Colonic mucosa (tissue), 4 donors: ENCODE measurements at regions not wholly inside any gene's neighbourhood (a gene's known extent, or its start where the extent isn't known, plus 50 kb on each side); places are given as distances from the start of the nearest gene placed in this dataset.
"Not testable (repeated sequence)": the region's sequence is repeated elsewhere in the genome, so short reads cannot be mapped to it uniquely, and the experiment has no call there.

Experiments
- DNase-seq: peaks from one replicate; pipeline ENCODE4 v3.0.0-alpha.2; 2020
- H3K27ac ChIP-seq: fragments of 200-600 bp; one replicate; pipeline ENCODE4 v1.8.0; 2021
- H3K27me3 ChIP-seq: fragments of 200-600 bp; one replicate; pipeline ENCODE4 v1.8.0; 2021
- H3K36me3 ChIP-seq: fragments of 200-600 bp; one replicate; pipeline ENCODE4 v1.8.0; 2021
- H3K4me1 ChIP-seq: fragments of 200-600 bp; one replicate; pipeline ENCODE4 v1.8.0; 2021; ENCODE audit warnings: mild to moderate bottlenecking
- H3K4me3 ChIP-seq: fragments of 200-600 bp; one replicate; pipeline ENCODE4 v1.8.0; 2021
- H3K9ac ChIP-seq, 2 donors: one replicate each; pipeline ENCODE4 v1.7.0; 2013; ENCODE audit warnings: control low read depth in 2 of 2, low read depth in 2 of 2, low read length in 2 of 2
- H3K9me3 ChIP-seq: fragments of 200-600 bp; one replicate; pipeline ENCODE4 v1.8.0; 2021
- intact Hi-C: fragments of 100-400 bp; cut with DNase I; formaldehyde crosslinking; loops from one replicate; pipeline ENCODE4 v1.14.1; 2022
- TF ChIP-seq, protein P1 (sequence below): fragments of 200-600 bp; IDR thresholded peaks from one replicate; pipeline ENCODE4 v1.8.0; 2022; ENCODE audit warnings: antibody characterized with exemption, mild to moderate bottlenecking
- donor health status: healthy.
- donor health status: DM: no; HTN: no; CAD: no.
- donor health status: DM: no; HTN: no; CAD: no.

DNA sequence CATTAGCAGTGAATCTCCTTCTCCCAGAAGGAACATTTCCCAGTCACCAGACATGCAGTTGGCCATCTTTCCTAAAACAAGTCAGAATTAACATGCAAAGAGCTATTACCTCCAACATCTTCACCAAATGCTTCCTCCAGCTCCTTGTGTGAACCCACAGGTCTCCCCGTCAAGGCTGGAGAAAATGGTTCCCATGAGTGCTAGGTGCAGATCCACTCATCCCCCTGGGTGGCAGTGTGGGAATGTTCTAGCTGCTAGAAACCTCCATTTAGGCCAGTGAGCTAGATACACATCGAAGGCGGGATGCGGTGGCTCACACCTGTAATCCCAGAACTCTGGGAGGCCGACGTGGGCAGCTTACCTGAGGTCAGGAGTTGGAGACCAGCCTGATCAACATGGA lies 603.9 kb upstream of the SLC35B3 start:
- H3K27ac ChIP-seq, result no peak overlapping the region
- no peaks in the 10 kb centered on the region for H3K36me3 ChIP-seq
- no peak for DNase-seq
- intact Hi-C loops, result no loop called here
- H3K4me1 ChIP-seq, result no peaks in the 10 kb centered on the region
- H3K27me3 ChIP-seq, result no peaks in the 10 kb centered on the region
- no peak overlapping the region for H3K9ac ChIP-seq
- no peaks in the 10 kb centered on the region for H3K9me3 ChIP-seq
- no peak overlapping the region for H3K4me3 ChIP-seq
- TF ChIP-seq, protein P1, sequence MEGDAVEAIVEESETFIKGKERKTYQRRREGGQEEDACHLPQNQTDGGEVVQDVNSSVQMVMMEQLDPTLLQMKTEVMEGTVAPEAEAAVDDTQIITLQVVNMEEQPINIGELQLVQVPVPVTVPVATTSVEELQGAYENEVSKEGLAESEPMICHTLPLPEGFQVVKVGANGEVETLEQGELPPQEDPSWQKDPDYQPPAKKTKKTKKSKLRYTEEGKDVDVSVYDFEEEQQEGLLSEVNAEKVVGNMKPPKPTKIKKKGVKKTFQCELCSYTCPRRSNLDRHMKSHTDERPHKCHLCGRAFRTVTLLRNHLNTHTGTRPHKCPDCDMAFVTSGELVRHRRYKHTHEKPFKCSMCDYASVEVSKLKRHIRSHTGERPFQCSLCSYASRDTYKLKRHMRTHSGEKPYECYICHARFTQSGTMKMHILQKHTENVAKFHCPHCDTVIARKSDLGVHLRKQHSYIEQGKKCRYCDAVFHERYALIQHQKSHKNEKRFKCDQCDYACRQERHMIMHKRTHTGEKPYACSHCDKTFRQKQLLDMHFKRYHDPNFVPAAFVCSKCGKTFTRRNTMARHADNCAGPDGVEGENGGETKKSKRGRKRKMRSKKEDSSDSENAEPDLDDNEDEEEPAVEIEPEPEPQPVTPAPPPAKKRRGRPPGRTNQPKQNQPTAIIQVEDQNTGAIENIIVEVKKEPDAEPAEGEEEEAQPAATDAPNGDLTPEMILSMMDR, result no peak

DNA sequence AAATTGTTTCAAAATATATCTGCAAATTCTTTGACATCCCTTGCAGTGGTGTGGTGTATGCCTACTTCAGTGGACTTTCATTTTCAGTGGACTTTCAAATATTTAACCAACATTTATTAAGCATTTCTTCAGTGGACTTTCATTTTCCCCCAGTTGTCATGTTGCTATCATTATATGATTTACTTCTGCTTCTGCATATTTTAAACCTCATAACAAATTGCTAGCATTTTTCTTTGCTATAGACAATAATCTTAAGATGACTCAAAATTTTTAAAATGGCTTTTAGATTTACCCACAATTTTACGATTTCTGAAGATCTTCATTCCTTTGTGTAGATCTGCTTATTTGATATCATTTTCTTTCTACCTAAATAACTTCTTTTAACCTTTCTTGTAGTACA lies 592.7 kb upstream of the SLC35B3 start:
- no peak overlapping the region for H3K9ac ChIP-seq
- no peak overlapping the region for H3K4me3 ChIP-seq
- no peaks in the 10 kb centered on the region for H3K36me3 ChIP-seq
- no peaks in the 10 kb centered on the region for H3K9me3 ChIP-seq
- H3K27me3 ChIP-seq, result no peaks in the 10 kb centered on the region
- no peaks in the 10 kb centered on the region for H3K4me1 ChIP-seq
- H3K27ac ChIP-seq, result no peak overlapping the region
- no peak for DNase-seq
- intact Hi-C loops, result no loop called here
- TF ChIP-seq, protein P1, result no peak

DNA sequence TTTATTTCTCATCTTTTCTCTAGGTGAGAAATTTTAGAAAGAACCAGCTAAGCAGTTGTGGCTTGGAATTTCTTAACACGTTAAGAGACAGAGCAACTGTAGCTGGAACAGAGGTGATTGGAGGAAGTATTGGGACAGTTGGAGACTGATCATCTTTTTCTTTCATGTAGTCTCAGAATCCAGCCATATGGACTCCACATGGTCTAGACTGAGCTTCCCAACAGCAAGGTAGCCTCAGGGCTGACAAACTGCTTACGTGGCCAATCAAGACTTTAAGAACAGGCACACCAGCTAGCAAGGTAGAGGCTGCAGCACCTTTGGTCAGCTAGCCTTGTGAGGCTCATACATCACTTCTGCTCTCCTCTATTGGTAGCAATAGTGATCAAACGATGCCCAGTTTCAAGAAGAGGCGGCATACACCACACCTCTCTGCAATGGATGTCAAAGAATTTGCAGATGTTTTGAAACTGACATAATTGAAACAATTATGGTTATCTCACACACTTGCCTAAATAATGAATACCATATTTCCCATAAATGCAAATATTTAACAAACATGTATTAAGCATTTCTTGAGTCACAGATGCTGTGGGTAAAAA lies 590.5 kb upstream of the SLC35B3 start:
- H3K9me3 ChIP-seq, result no peaks in the 10 kb centered on the region
- no peak overlapping the region for H3K9ac ChIP-seq
- H3K4me1 ChIP-seq, result no peaks in the 10 kb centered on the region
- intact Hi-C loops, result no loop called here
- no peaks in the 10 kb centered on the region for H3K36me3 ChIP-seq
- no peak for DNase-seq
- no peak overlapping the region for H3K27ac ChIP-seq
- H3K27me3 ChIP-seq, result no peaks in the 10 kb centered on the region
- TF ChIP-seq, protein P1, result no peak
- H3K4me3 ChIP-seq, result no peak overlapping the region

DNA sequence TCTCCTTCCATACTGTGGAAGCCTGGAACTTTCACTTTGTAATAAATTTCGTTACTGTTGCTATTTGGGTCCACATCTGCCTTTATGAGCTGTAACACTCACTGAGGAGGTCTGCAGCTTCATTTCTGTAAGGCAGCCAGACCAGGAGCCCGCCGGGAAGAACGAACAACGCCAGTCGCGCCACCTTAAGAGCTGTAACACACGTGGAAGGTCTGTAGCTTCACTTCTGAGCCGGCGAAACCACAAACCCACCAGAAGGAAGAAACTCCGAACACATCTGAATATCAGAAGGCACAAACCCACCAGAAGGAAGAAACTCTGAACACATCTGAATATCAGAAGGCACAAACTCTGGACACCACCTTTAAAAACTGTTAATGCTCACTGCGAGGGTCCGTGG lies 589.9 kb upstream of the SLC35B3 start:
- H3K36me3 ChIP-seq, result no peaks in the 10 kb centered on the region
- H3K9me3 ChIP-seq, result no peaks in the 10 kb centered on the region
- TF ChIP-seq, protein P1, result no peak
- H3K27me3 ChIP-seq, result no peaks in the 10 kb centered on the region
- intact Hi-C loops, result no loop called here
- DNase-seq, result no peak
- no peaks in the 10 kb centered on the region for H3K4me1 ChIP-seq
- no peak overlapping the region for H3K9ac ChIP-seq
- no peak overlapping the region for H3K4me3 ChIP-seq
- H3K27ac ChIP-seq, result no peak overlapping the region

DNA sequence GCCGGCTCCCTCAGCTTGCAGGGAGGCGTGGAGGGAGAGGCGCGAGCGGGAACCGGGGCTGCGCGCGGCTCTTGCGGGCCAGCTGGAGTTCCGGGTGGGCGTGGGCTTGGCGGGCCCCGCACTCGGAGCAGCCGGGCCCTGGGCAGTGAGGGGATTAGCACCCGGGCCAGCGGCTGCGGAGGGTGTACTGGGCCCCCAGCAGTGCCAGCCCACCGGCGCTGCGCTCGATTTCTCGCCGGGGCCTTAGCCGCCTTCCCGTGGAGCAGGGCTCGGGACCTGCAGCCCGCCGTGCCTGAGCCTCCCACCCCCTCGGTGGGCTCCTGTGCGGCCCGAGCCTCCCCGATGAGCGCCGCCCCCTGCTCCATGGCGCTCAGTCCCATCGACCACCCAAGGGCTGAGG lies 588.9 kb upstream of the SLC35B3 start:
- H3K4me1 ChIP-seq, H3K27me3 ChIP-seq, H3K36me3 ChIP-seq, H3K9ac ChIP-seq, H3K27ac ChIP-seq, H3K9me3 ChIP-seq, intact Hi-C loops, H3K4me3 ChIP-seq, DNase-seq: not testable (repeated sequence)

DNA sequence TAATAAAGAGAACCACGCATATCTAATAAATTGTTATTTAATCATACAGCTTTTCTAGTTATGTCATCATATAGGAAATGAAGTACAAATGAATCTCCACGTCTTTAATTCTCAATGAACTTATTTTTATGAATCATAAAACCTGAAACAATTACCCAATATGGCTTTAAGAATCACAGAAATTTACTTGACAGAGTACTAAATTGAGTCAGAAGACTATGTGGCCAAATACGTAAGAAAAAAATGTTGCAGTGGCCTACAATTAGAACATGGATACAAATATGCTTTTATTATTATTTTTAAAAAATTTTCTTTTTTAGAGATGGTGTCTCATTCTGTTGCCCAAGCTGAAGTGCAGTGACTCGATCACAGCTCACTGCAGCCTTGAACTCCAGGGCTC lies 584.7 kb upstream of the SLC35B3 start:
- H3K36me3 ChIP-seq, result no peaks in the 10 kb centered on the region
- TF ChIP-seq, protein P1, result no peak
- H3K4me3 ChIP-seq, result no peak overlapping the region
- no peaks in the 10 kb centered on the region for H3K27me3 ChIP-seq
- H3K9ac ChIP-seq, result no peak overlapping the region
- DNase-seq, result no peak
- intact Hi-C loops, result no loop called here
- no peaks in the 10 kb centered on the region for H3K4me1 ChIP-seq
- H3K27ac ChIP-seq, result no peak overlapping the region
- no peaks in the 10 kb centered on the region for H3K9me3 ChIP-seq
